H9 (cell line): ENCODE measurements at regions not wholly inside any gene's neighbourhood (a gene's known extent, or its start where the extent isn't known, plus 50 kb on each side); places are given as distances from the start of the nearest gene placed in this dataset.

Experiments
- DNase-seq: peaks from one replicate; pipeline ENCODE4 v3.0.0-alpha.2; 2017
- H2AFZ ChIP-seq: one replicate; pipeline ENCODE4 v1.6.1; 2013; ENCODE audit warnings: mild to moderate bottlenecking, low read length, control low read depth, moderate library complexity
- H2AK5ac ChIP-seq: 2 replicates; pipeline ENCODE4 v1.6.1; 2013; ENCODE audit warnings: low read length, control low read depth, mixed read lengths; ENCODE audit not compliant: insufficient read length
- H2BK120ac ChIP-seq: one replicate; pipeline ENCODE4 v1.6.1; 2013; ENCODE audit warnings: low read depth, mild to moderate bottlenecking, low read length, control low read depth, inconsistent platforms; ENCODE audit not compliant: poor library complexity, severe bottlenecking
- H2BK12ac ChIP-seq: 2 replicates; pipeline ENCODE4 v1.6.1; 2013; ENCODE audit warnings: low read length, control low read depth, mixed read lengths, low read depth; ENCODE audit not compliant: insufficient read length
- H2BK15ac ChIP-seq: 2 replicates; pipeline ENCODE4 v1.6.1; 2013; ENCODE audit warnings: low read depth, low read length, control low read depth
- H2BK20ac ChIP-seq: one replicate; pipeline ENCODE4 v1.6.1; 2013; ENCODE audit warnings: low read depth, mild to moderate bottlenecking, low read length, control low read depth, inconsistent platforms; ENCODE audit not compliant: poor library complexity, severe bottlenecking
- H2BK5ac ChIP-seq: 2 replicates; pipeline ENCODE4 v1.6.1; 2013; ENCODE audit warnings: low read length, control low read depth, mixed read lengths; ENCODE audit not compliant: insufficient read length
- H3K14ac ChIP-seq: 2 replicates; pipeline ENCODE4 v1.6.1; 2013; ENCODE audit warnings: low read length, control low read depth; ENCODE audit not compliant: insufficient read depth
- H3K18ac ChIP-seq: 2 replicates; pipeline ENCODE4 v1.6.1; 2013; ENCODE audit warnings: low read depth, mild to moderate bottlenecking, mixed read lengths, low read length, control low read depth; ENCODE audit not compliant: insufficient read length
- H3K23ac ChIP-seq: 2 replicates; pipeline ENCODE4 v1.6.1; 2013; ENCODE audit warnings: low read length, control low read depth, mixed read lengths, low read depth; ENCODE audit not compliant: insufficient read length
- H3K23me2 ChIP-seq: 2 replicates; pipeline ENCODE4 v1.6.1; 2013; ENCODE audit warnings: low read depth, mild to moderate bottlenecking, mixed read lengths, low read length, control low read depth; ENCODE audit not compliant: insufficient read length, poor library complexity, severe bottlenecking
- H3K27ac ChIP-seq: 2 replicates; pipeline ENCODE4 v1.5.1; 2013; ENCODE audit warnings: low read length, control low read depth, mixed read lengths, low read depth; ENCODE audit not compliant: insufficient read length
- H3K27me3 ChIP-seq: 2 replicates; pipeline ENCODE4 v1.6.1; 2013; ENCODE audit warnings: low read length, control low read depth, inconsistent platforms; ENCODE audit not compliant: insufficient read depth
- H3K4ac ChIP-seq: 2 replicates; pipeline ENCODE4 v1.6.1; 2013; ENCODE audit warnings: low read depth, mild to moderate bottlenecking, control low read depth, inconsistent platforms, low read length, moderate library complexity
- H3K4me1 ChIP-seq: 2 replicates; pipeline ENCODE4 v1.6.1; 2013; ENCODE audit warnings: low read length, control low read depth, inconsistent platforms; ENCODE audit not compliant: insufficient read depth
- H3K4me2 ChIP-seq: 2 replicates; pipeline ENCODE4 v1.6.1; 2013; ENCODE audit warnings: low read length, control low read depth, mixed read lengths; ENCODE audit not compliant: insufficient read length, insufficient read depth
- H3K56ac ChIP-seq: 2 replicates; pipeline ENCODE4 v1.6.1; 2013; ENCODE audit warnings: low read depth, mild to moderate bottlenecking, mixed read lengths, low read length, control low read depth; ENCODE audit not compliant: insufficient read length
- H3K79me1 ChIP-seq: 2 replicates; pipeline ENCODE4 v1.6.1; 2013; ENCODE audit warnings: low read depth, mild to moderate bottlenecking, moderate library complexity, low read length, control low read depth, inconsistent platforms; ENCODE audit not compliant: insufficient read depth, poor library complexity, severe bottlenecking
- H3K79me2 ChIP-seq: 2 replicates; pipeline ENCODE4 v1.6.1; 2013; ENCODE audit warnings: low read length, control low read depth, inconsistent platforms; ENCODE audit not compliant: insufficient read depth
- H3K9ac ChIP-seq: 2 replicates; pipeline ENCODE4 v1.6.1; 2013; ENCODE audit warnings: low read length, control low read depth, mixed read lengths; ENCODE audit not compliant: insufficient read length; ENCODE audit errors: extremely low read depth
- H3K9me3 ChIP-seq: one replicate; pipeline ENCODE4 v1.6.1; 2013; ENCODE audit warnings: low read depth, low read length, inconsistent platforms; ENCODE audit not compliant: control insufficient read depth
- H3T11ph ChIP-seq: one replicate; pipeline ENCODE4 v1.6.1; 2013; ENCODE audit warnings: mild to moderate bottlenecking, low read length, control low read depth, inconsistent platforms
- H4K20me1 ChIP-seq: one replicate; pipeline ENCODE4 v1.6.1; 2013; ENCODE audit not compliant: control insufficient read depth, insufficient read length, insufficient read depth
- H4K5ac ChIP-seq: 2 replicates; pipeline ENCODE4 v1.6.1; 2013; ENCODE audit warnings: low read depth, mild to moderate bottlenecking, mixed read lengths, low read length, control low read depth; ENCODE audit not compliant: insufficient read length
- H4K8ac ChIP-seq: replicated peaks from 2 replicates; pipeline ENCODE4 v1.6.1; 2013; ENCODE audit warnings: low read length, control low read depth, mixed read lengths, low read depth; ENCODE audit not compliant: insufficient read length
- H4K91ac ChIP-seq: 2 replicates; pipeline ENCODE4 v1.6.1; 2013; ENCODE audit warnings: low read depth, mild to moderate bottlenecking, moderate library complexity, mixed read lengths, low read length, control low read depth; ENCODE audit not compliant: insufficient read length
- H3K27ac Mint-ChIP-seq, 3 experiments: 2 replicates in 2 of 3; 3 replicates in 1 of 3; pipeline ENCODE4 v1.8.0; 2020 to 2021; ENCODE audit warnings: mixed read lengths in 3 of 3, mild to moderate bottlenecking in 1 of 3, moderate library complexity in 1 of 3
- H3K27me3 Mint-ChIP-seq: 2 replicates; pipeline ENCODE4 v1.8.0; 2021; ENCODE audit warnings: low read depth, mild to moderate bottlenecking, moderate library complexity, mixed read lengths
- H3K36me3 Mint-ChIP-seq, 3 experiments: 2 replicates in 2 of 3; 3 replicates in 1 of 3; pipeline ENCODE4 v1.8.0; 2020 to 2021; ENCODE audit warnings: low read depth in 3 of 3, mixed read lengths in 3 of 3; ENCODE audit not compliant: insufficient read depth in 1 of 3
- H3K4me1 Mint-ChIP-seq, 2 experiments: 2 replicates each; pipeline ENCODE4 v1.8.0; 2020; ENCODE audit warnings: mixed read lengths in 2 of 2
- H3K4me3 Mint-ChIP-seq, 2 experiments: 2 replicates in 1 of 2; 3 replicates in 1 of 2; pipeline ENCODE4 v1.8.0; 2020 to 2021; ENCODE audit warnings: mild to moderate bottlenecking in 2 of 2, mixed read lengths in 2 of 2, moderate library complexity in 1 of 2
- H3K9me3 Mint-ChIP-seq, 2 experiments: 2 replicates in 1 of 2; 3 replicates in 1 of 2; pipeline ENCODE4 v1.8.0; 2020; ENCODE audit warnings: mild to moderate bottlenecking in 2 of 2, mixed read lengths in 2 of 2, moderate library complexity in 1 of 2
- WGBS: extraction: QIAGEN DNeasy Blood & Tissue Kit; methylation state at CpG from one replicate; pipeline ENCODE4 v1.1.7; 2013; ENCODE audit warnings: missing lambda C conversion rate, low lambda C conversion rate, mixed read lengths; ENCODE audit not compliant: insufficient read length; ENCODE audit errors: extremely low coverage; 5-methylcytosine and 5-hydroxymethylcytosine counted together
- TF ChIP-seq, protein P1 (sequence below): fragments of 200-600 bp; sonication (generic); conservative IDR thresholded peaks from 3 replicates; pipeline ENCODE4 v1.8.0; 2021; ENCODE audit warnings: antibody characterized with exemption, mild to moderate bottlenecking

DNA sequence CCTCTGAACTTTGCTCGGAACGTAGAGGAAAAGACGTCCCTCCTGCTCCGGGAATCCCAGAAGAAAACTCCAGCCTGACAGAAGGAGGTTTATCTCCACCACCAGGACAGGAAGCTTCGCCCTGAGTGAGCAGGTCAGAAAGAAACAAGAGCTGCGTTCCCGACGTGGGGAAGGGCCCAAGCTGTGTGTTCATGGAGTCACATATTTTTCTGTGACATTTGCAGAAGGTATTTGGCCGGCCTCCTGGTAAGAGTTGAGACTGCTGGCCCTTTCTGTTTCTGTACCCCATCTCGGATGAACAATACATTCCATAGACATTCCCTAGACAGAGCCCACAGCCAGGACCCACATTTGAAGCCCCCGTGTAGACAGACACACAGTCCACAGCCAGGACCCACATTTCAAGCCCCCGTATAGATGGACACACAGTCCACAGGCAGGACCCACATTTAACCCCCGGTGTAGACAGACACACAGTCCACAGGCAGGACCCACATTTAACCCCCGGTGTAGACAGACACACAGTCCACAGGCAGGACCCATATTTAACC, 230.8 kb downstream of the SHOX start:
- H3T11ph ChIP-seq = no peak overlapping the region
- no peak overlapping the region for H2AK5ac ChIP-seq
- H3K56ac ChIP-seq = no peak overlapping the region
- no peak overlapping the region for H2BK5ac ChIP-seq
- Mint-ChIP-seq H3K27ac (no peak overlapping the region), H3K36me3 (0 out of 7 replicates have a peak, but pooled peaks cover 0 to 5% (median 0%) of the 10 kb centered on the region in 3 experiments), H3K9me3 (peaks cover 0 to 4% of the 10 kb centered on the region in 2 experiments; a peak in 2 of 5 replicates), H3K27me3 (peaks cover 2% of the 10 kb centered on the region; the same call in 1 of the 2 replicates), H3K4me1 (peaks cover 11% of the 10 kb centered on the region in 2 experiments), H3K4me3 (no peak overlapping the region)
- H3K18ac ChIP-seq = no peak overlapping the region
- no peaks in the 10 kb centered on the region for H4K20me1 ChIP-seq
- H3K27me3 ChIP-seq = no peaks in the 10 kb centered on the region
- TF ChIP-seq, protein P1, sequence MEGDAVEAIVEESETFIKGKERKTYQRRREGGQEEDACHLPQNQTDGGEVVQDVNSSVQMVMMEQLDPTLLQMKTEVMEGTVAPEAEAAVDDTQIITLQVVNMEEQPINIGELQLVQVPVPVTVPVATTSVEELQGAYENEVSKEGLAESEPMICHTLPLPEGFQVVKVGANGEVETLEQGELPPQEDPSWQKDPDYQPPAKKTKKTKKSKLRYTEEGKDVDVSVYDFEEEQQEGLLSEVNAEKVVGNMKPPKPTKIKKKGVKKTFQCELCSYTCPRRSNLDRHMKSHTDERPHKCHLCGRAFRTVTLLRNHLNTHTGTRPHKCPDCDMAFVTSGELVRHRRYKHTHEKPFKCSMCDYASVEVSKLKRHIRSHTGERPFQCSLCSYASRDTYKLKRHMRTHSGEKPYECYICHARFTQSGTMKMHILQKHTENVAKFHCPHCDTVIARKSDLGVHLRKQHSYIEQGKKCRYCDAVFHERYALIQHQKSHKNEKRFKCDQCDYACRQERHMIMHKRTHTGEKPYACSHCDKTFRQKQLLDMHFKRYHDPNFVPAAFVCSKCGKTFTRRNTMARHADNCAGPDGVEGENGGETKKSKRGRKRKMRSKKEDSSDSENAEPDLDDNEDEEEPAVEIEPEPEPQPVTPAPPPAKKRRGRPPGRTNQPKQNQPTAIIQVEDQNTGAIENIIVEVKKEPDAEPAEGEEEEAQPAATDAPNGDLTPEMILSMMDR = no peak
- H2BK12ac ChIP-seq = no peak overlapping the region
- no peaks in the 10 kb centered on the region for H3K79me1 ChIP-seq
- H4K91ac ChIP-seq = no peak overlapping the region
- no CpG with 5 or more reads among the region's 14 CpGs for WGBS
- H2BK15ac ChIP-seq = no peak overlapping the region
- no peaks in the 10 kb centered on the region for H3K79me2 ChIP-seq
- H3K9me3 ChIP-seq = no peaks in the 10 kb centered on the region
- no peak for DNase-seq
- no peak overlapping the region for H3K27ac ChIP-seq
- no peak overlapping the region for H3K4ac ChIP-seq
- no peaks in the 10 kb centered on the region for H3K4me1 ChIP-seq
- H3K23ac ChIP-seq = no peak overlapping the region
- H4K5ac ChIP-seq = no peak overlapping the region
- H3K4me2 ChIP-seq = no peak overlapping the region
- no peak overlapping the region for H3K9ac ChIP-seq
- H3K14ac ChIP-seq = no peak overlapping the region
- H2BK120ac ChIP-seq = no peak overlapping the region
- H3K23me2 ChIP-seq = no peaks in the 10 kb centered on the region
- H2AFZ ChIP-seq = no peak overlapping the region
- no peak overlapping the region for H2BK20ac ChIP-seq
- no peak overlapping the region for H4K8ac ChIP-seq
